GM12878 (cell line): ENCODE measurements at regions not wholly inside any gene's neighbourhood (a gene's known extent, or its start where the extent isn't known, plus 50 kb on each side); places are given as distances from the start of the nearest gene placed in this dataset.

Source experiments
- BCL3 ChIP-seq: IDR thresholded peaks from 2 replicates; pipeline ENCODE4 v1.6.1; 2011; ENCODE audit warnings: borderline replicate concordance, low read depth, mild to moderate bottlenecking, moderate library complexity, low read length; ENCODE audit not compliant: insufficient read depth, poor library complexity, severe bottlenecking
- CHD2 ChIP-seq: IDR thresholded peaks from 2 replicates; pipeline ENCODE4 v1.6.1; 2011; ENCODE audit warnings: low read depth, low read length, improper control_type of control experiment, borderline replicate concordance
- EP300 ChIP-seq, 2 experiments: fragments of 150-350 bp in 1 of 2; IDR thresholded peaks; 2 replicates each; pipeline ENCODE4 v1.6.1; 2011 to 2012; ENCODE audit warnings: low read depth in 2 of 2, low read length in 2 of 2, borderline replicate concordance in 1 of 2, improper control_type of control experiment in 1 of 2, inconsistent platforms in 1 of 2; ENCODE audit not compliant: control insufficient read depth in 1 of 2
- EZH2 ChIP-seq: IDR thresholded peaks from 2 replicates; pipeline ENCODE4 v1.6.1; 2012; ENCODE audit warnings: low read depth, mild to moderate bottlenecking, control low read depth, inconsistent platforms, low read length, borderline replicate concordance; ENCODE audit not compliant: control insufficient read depth
- MXI1 ChIP-seq: fragments of 150-350 bp; IDR thresholded peaks from 2 replicates; pipeline ENCODE4 v1.6.1; 2011; ENCODE audit warnings: low read depth, mild to moderate bottlenecking, inconsistent platforms, low read length, improper control_type of control experiment
- NR2C1 ChIP-seq: fragments of 450-650 bp; IDR thresholded peaks from 2 replicates; pipeline ENCODE4 v1.6.1; 2017; ENCODE audit warnings: antibody characterized with exemption, mild to moderate bottlenecking, moderate library complexity
- RAD21 ChIP-seq: IDR thresholded peaks from 2 replicates; pipeline ENCODE4 v1.6.1; 2011; ENCODE audit warnings: mild to moderate bottlenecking, low read depth, low read length, moderate library complexity; ENCODE audit not compliant: insufficient read depth
- RBBP5 ChIP-seq: fragments of 200-600 bp; sonication (generic); conservative IDR thresholded peaks from 2 replicates; pipeline ENCODE4 v1.6.1; 2016
- RFX5 ChIP-seq: IDR thresholded peaks from 2 replicates; pipeline ENCODE4 v1.6.1; 2011; ENCODE audit warnings: low read depth, low read length, improper control_type of control experiment
- TF ChIP-seq, protein P1 (sequence below), 3 experiments: IDR thresholded peaks in 2 of 3; conservative IDR thresholded peaks in 1 of 3; 2 replicates each; pipeline ENCODE4 v1.5.1; 2011; ENCODE audit warnings: low read depth in 3 of 3, low read length in 3 of 3, mild to moderate bottlenecking in 3 of 3, control low read depth in 2 of 3, moderate library complexity in 2 of 3, inconsistent platforms in 1 of 3, mixed read lengths in 1 of 3; ENCODE audit not compliant: control insufficient read depth in 2 of 3, insufficient read depth in 1 of 3; ENCODE audit errors: extremely low read depth in 1 of 3
- TF ChIP-seq, protein P2 (sequence below): fragments of 450-650 bp; IDR thresholded peaks from 2 replicates; pipeline ENCODE4 v1.6.1; 2017; ENCODE audit warnings: antibody characterized with exemption, mild to moderate bottlenecking, moderate library complexity

- TF ChIP-seq BCL3 (no peak), NR2C1 (no peak), RBBP5 (no peak), EZH2 (no peak), RAD21 (no peak), MXI1 (no peak), RFX5 (no peak), CHD2 (no peak), EP300 (IDR thresholded peaks at IDR 0.05; ENCODE audit: borderline replicate concordance in 1 of 2, control insufficient read depth in 1 of 2, low read depth in 2 of 2, low read length in 2 of 2) (no peak)
- TF ChIP-seq, protein P1, sequence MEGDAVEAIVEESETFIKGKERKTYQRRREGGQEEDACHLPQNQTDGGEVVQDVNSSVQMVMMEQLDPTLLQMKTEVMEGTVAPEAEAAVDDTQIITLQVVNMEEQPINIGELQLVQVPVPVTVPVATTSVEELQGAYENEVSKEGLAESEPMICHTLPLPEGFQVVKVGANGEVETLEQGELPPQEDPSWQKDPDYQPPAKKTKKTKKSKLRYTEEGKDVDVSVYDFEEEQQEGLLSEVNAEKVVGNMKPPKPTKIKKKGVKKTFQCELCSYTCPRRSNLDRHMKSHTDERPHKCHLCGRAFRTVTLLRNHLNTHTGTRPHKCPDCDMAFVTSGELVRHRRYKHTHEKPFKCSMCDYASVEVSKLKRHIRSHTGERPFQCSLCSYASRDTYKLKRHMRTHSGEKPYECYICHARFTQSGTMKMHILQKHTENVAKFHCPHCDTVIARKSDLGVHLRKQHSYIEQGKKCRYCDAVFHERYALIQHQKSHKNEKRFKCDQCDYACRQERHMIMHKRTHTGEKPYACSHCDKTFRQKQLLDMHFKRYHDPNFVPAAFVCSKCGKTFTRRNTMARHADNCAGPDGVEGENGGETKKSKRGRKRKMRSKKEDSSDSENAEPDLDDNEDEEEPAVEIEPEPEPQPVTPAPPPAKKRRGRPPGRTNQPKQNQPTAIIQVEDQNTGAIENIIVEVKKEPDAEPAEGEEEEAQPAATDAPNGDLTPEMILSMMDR (IDR thresholded peaks at IDR 0.05 in 2 of 3, conservative IDR thresholded peaks at IDR 0.05 in 1 of 3; ENCODE audit: control insufficient read depth in 2 of 3, extremely low read depth in 1 of 3, insufficient read depth in 1 of 3, low read depth in 3 of 3, low read length in 3 of 3) = no peak
- TF ChIP-seq, protein P2, sequence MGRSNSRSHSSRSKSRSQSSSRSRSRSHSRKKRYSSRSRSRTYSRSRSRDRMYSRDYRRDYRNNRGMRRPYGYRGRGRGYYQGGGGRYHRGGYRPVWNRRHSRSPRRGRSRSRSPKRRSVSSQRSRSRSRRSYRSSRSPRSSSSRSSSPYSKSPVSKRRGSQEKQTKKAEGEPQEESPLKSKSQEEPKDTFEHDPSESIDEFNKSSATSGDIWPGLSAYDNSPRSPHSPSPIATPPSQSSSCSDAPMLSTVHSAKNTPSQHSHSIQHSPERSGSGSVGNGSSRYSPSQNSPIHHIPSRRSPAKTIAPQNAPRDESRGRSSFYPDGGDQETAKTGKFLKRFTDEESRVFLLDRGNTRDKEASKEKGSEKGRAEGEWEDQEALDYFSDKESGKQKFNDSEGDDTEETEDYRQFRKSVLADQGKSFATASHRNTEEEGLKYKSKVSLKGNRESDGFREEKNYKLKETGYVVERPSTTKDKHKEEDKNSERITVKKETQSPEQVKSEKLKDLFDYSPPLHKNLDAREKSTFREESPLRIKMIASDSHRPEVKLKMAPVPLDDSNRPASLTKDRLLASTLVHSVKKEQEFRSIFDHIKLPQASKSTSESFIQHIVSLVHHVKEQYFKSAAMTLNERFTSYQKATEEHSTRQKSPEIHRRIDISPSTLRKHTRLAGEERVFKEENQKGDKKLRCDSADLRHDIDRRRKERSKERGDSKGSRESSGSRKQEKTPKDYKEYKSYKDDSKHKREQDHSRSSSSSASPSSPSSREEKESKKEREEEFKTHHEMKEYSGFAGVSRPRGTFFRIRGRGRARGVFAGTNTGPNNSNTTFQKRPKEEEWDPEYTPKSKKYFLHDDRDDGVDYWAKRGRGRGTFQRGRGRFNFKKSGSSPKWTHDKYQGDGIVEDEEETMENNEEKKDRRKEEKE = no peak
These were observed 131.9 kb upstream of the IRS2 start for GRCh38 chr13:109918179-109918711.
